Natural killer cell (primary cell): ENCODE measurements at regions not wholly inside any gene's neighbourhood (a gene's known extent, or its start where the extent isn't known, plus 50 kb on each side); places are given as distances from the start of the nearest gene placed in this dataset.
A peak's percentile ranks its signal among the peaks of the same experiment; 100 is the strongest.

Experiments
- ATAC-seq, 3 donors: fragments of 150-1000 bp in 2 of 3; fragments of 200-7000 bp in 1 of 3; cut with Tn5 transposase; 1 replicate in 1 of 3; 2 replicates in 2 of 3; pipeline ENCODE4 v1.10.0; 2021; ENCODE audit warnings: mild to moderate bottlenecking in 2 of 3, moderate library complexity in 2 of 3
- DNase-seq, 2 donors: peaks; one replicate each; pipeline versions ENCODE4 v3.0.0 to v3.0.0-alpha.2; 2013 to 2021; ENCODE audit warnings: mixed read lengths in 1 of 2
- H3K27ac ChIP-seq: one replicate; pipeline ENCODE4 v1.5.1; 2013; ENCODE audit warnings: mild to moderate bottlenecking, low read length
- H3K27me3 ChIP-seq: one replicate; pipeline ENCODE4 v1.6.1; 2013; ENCODE audit warnings: low read length; ENCODE audit not compliant: control insufficient read depth, insufficient read depth
- H3K36me3 ChIP-seq: one replicate; pipeline ENCODE4 v1.6.1; 2013; ENCODE audit warnings: low read length; ENCODE audit not compliant: control insufficient read depth, insufficient read depth
- H3K4me1 ChIP-seq: one replicate; pipeline ENCODE4 v1.6.1; 2013; ENCODE audit warnings: low read length; ENCODE audit not compliant: control insufficient read depth, insufficient read depth
- H3K4me3 ChIP-seq: one replicate; pipeline ENCODE4 v1.5.1; 2013; ENCODE audit warnings: low read length
- H3K9me3 ChIP-seq: one replicate; pipeline ENCODE4 v1.6.1; 2013; ENCODE audit warnings: low read length; ENCODE audit not compliant: control insufficient read depth, insufficient read depth
- H3K27ac Mint-ChIP-seq, 2 donors: one replicate each; pipeline ENCODE4 v1.8.0; 2022; ENCODE audit warnings: mild to moderate bottlenecking in 2 of 2, mixed read lengths in 2 of 2, moderate library complexity in 1 of 2
- H3K27me3 Mint-ChIP-seq, 2 donors: one replicate each; pipeline ENCODE4 v1.8.0; 2022; ENCODE audit warnings: low read depth in 2 of 2, mixed read lengths in 2 of 2
- H3K36me3 Mint-ChIP-seq: one replicate; pipeline ENCODE4 v1.8.0; 2022; ENCODE audit warnings: mixed read lengths
- H3K4me1 Mint-ChIP-seq, 2 donors: one replicate each; pipeline ENCODE4 v1.8.0; 2022; ENCODE audit warnings: mixed read lengths in 2 of 2
- H3K4me3 Mint-ChIP-seq: one replicate; pipeline ENCODE4 v1.8.0; 2022; ENCODE audit warnings: mild to moderate bottlenecking, moderate library complexity, mixed read lengths
- H3K9me3 Mint-ChIP-seq, 2 donors: one replicate each; pipeline ENCODE4 v1.8.0; 2022; ENCODE audit warnings: mixed read lengths in 2 of 2
- WGBS: methylation state at CpG from one replicate; pipeline ENCODE4 v1.1.7; 2013; ENCODE audit warnings: missing lambda C conversion rate; ENCODE audit not compliant: insufficient coverage; 5-methylcytosine and 5-hydroxymethylcytosine counted together
- intact Hi-C: fragments of 100-400 bp; cut with micrococcal nuclease; formaldehyde crosslinking; loops from one replicate; pipeline ENCODE4 v1.14.2; 2022
- TF ChIP-seq, protein P1 (sequence below): fragments of 200-600 bp; IDR thresholded peaks from one replicate; pipeline ENCODE4 v1.8.0; 2022; ENCODE audit warnings: antibody characterized with exemption

DNA sequence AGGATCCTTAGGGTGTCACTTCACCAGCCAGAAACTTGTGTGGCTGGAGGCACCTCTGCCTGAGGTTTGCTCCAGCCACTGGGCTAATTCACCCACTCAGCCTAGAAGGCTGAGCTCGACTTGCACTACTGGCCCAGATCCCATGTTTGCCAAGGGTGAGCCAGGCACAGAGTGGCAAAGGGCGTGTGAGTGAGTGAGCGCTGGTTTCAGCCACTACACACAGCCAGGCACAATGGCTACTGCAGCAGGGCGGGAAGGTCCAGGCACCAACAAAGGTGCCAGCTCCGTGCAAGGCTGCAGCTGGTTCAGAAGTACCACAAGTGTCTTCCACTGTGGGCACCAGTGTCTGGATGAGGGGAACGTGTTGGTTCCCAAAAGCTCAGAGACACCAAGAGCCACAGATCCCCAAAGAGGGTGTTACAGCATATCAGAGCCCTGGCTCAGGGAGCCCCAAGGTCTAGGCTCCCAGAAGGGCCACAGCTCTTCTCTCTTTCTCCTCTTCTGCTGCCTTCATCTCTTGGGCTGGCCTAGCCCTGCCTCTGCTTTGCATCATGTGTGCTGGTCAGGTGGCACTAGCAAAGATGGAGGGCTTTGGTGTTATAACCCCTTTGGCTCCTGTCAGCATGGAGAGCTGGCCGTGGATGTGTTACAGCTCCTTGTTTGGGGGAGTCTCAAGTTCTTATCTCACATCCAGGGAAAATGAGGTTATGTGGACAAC, 736.3 kb upstream of the KLHL1 start:
- WGBS: 89% methylated on average over 7 of the region's 7 CpGs
- no peak overlapping the region for H3K4me3 Mint-ChIP-seq
- no peaks in the 10 kb centered on the region for H3K4me1 Mint-ChIP-seq
- H3K36me3 ChIP-seq: no peaks in the 10 kb centered on the region
- no peak for DNase-seq
- no peak overlapping the region for H3K27ac ChIP-seq
- H3K9me3 Mint-ChIP-seq: peaks cover 0 to 4% of the 10 kb centered on the region in 2 donors
- peaks cover 16% of the 10 kb centered on the region for H3K9me3 ChIP-seq
- no peaks in the 10 kb centered on the region for H3K36me3 Mint-ChIP-seq
- intact Hi-C loops: no loop called here
- ATAC-seq: no peak
- H3K4me3 ChIP-seq: no peak overlapping the region
- no peak overlapping the region for H3K27ac Mint-ChIP-seq
- TF ChIP-seq, protein P1, sequence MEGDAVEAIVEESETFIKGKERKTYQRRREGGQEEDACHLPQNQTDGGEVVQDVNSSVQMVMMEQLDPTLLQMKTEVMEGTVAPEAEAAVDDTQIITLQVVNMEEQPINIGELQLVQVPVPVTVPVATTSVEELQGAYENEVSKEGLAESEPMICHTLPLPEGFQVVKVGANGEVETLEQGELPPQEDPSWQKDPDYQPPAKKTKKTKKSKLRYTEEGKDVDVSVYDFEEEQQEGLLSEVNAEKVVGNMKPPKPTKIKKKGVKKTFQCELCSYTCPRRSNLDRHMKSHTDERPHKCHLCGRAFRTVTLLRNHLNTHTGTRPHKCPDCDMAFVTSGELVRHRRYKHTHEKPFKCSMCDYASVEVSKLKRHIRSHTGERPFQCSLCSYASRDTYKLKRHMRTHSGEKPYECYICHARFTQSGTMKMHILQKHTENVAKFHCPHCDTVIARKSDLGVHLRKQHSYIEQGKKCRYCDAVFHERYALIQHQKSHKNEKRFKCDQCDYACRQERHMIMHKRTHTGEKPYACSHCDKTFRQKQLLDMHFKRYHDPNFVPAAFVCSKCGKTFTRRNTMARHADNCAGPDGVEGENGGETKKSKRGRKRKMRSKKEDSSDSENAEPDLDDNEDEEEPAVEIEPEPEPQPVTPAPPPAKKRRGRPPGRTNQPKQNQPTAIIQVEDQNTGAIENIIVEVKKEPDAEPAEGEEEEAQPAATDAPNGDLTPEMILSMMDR: no peak
- H3K4me1 ChIP-seq: no peaks in the 10 kb centered on the region
- H3K27me3 Mint-ChIP-seq: no peaks in the 10 kb centered on the region
- no peaks in the 10 kb centered on the region for H3K27me3 ChIP-seq

DNA sequence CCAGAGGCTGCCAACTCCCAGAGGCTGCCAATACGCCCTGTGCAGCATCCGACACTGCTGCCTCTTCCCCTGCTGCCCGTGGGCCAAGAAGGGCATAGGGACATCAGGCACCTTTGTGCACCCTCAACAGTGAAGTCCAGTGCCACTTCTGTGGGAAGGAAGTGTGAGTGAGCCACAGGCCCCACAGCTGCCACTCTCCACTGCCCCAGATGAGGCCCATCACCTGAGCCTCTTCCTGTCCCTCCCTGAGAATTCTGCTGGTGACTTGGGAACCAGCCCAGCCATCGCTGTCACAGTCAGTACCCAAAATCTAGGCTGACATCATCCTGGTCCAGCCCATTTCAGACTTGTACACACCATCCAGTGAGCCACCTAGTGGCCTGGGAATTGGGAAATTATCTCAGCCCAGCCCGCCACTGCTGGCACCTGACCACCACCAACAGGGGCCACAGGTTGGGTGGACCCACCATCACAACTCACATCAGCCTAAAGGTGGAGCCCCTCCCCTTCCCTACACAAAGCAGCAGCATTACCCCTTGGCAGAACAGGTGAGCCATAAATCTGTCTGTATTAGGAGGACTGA, 733.9 kb upstream of the KLHL1 start:
- no peaks in the 10 kb centered on the region for H3K4me1 ChIP-seq
- H3K4me3 Mint-ChIP-seq: no peak overlapping the region
- H3K9me3 Mint-ChIP-seq: peaks cover 0 to 8% of the 10 kb centered on the region in 2 donors
- H3K27me3 ChIP-seq: no peaks in the 10 kb centered on the region
- ATAC-seq (peak in 1 of 3 donors; percentile 27), DNase-seq (no peak)
- no peaks in the 10 kb centered on the region for H3K36me3 ChIP-seq
- H3K27ac ChIP-seq: no peak overlapping the region
- TF ChIP-seq, protein P1: no peak
- intact Hi-C loops: no loop called here
- peaks cover 6% of the 10 kb centered on the region for H3K36me3 Mint-ChIP-seq
- H3K27ac Mint-ChIP-seq: no peak overlapping the region
- H3K4me3 ChIP-seq: no peak overlapping the region
- no peaks in the 10 kb centered on the region for H3K4me1 Mint-ChIP-seq
- 85% methylated on average over 5 of the region's 5 CpGs for WGBS
- H3K9me3 ChIP-seq: peaks cover 16% of the 10 kb centered on the region
- H3K27me3 Mint-ChIP-seq: no peaks in the 10 kb centered on the region

DNA sequence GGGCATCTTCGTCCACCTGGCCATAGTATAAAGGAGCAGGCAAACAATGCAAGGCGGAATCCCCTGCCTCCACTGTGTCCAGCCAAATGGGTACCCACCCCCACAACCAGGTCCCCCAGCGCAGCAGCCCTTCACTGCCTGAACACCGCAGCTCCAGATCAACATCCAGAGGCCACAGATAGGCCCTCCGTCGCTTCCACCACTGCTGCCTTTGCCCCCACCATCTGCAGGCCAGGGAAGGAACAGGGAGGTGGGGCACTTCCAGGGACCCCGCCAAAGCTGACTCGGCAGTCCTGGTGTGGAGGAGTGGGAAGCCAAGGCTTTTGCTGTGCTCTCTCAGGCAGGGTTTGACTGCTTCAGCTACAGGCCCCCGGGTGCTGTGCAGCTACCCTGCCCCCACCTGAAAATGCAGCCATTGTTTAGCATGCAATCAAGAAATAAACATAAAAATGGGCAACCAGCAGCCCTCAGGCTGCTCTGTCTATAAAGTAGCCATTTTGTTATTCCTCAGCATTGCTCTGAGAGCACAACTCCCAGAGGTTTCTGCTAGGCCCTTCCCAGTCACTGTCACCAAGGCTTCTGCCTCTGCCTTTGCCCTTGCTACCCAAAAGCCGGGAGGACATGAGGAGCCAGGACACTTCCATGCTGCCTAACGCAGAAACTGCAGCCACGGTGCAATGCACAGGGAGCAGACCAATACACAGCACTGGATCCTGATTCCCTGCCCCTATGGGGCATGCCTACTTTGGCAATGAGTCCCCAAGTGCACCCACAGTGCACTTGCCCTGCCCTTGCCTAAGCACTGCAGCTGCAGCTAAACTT, 733.2 kb upstream of the KLHL1 start:
- Histone ChIP-seq H3K9me3 (peaks cover 16% of the 10 kb centered on the region), H3K27me3 (no peaks in the 10 kb centered on the region), H3K36me3 (no peaks in the 10 kb centered on the region), H3K4me1 (no peaks in the 10 kb centered on the region), H3K27ac (no peak overlapping the region), H3K4me3 (no peak overlapping the region)
- intact Hi-C loops: no loop called here
- no peak for ATAC-seq
- WGBS: 81% methylated on average over 12 of the region's 12 CpGs
- H3K4me1 Mint-ChIP-seq: no peaks in the 10 kb centered on the region
- no peak overlapping the region for H3K4me3 Mint-ChIP-seq
- H3K36me3 Mint-ChIP-seq: peaks cover 7% of the 10 kb centered on the region
- H3K27ac Mint-ChIP-seq: no peak overlapping the region
- peaks cover 0 to 8% of the 10 kb centered on the region in 2 donors for H3K9me3 Mint-ChIP-seq
- H3K27me3 Mint-ChIP-seq: no peaks in the 10 kb centered on the region
- DNase-seq: no peak
- TF ChIP-seq, protein P1: no peak
